ENCODE measurements at regions not wholly inside any gene's neighbourhood (a gene's known extent, or its start where the extent isn't known, plus 50 kb on each side); places are given as distances from the start of the nearest gene placed in this dataset.

DNA sequence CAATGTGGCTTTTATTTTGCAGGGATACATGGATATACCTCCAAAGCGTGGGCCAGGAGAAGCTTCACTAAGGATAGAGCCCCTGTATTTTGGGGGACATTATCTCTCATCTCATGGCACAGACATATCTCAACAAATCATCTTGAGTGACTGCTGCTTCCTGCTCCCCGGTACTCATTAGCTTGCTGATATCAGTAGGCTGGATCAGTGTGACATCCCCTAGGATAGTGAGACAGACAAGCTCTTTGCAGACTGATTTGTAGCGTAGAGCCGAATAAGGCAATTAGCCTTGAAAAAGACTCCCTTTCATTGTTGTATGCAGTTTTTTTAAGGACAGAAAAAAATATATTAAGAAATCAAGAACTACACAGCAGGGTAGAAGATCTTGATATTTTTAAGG, 237.7 kb upstream of the CDH9 start:
- no peak for DNase-seq (ENCODE audit: insufficient read length, low spot score)
- FAIRE-seq: no peak

GRCh38 chr5:27275345-27275744, 237.0 kb upstream of the CDH9 start:
- DNase-seq (ENCODE audit: insufficient read length, low spot score): no peak
- no peak for FAIRE-seq

- FAIRE-seq (peak; percentile 4), DNase-seq (ENCODE audit: insufficient read length, low spot score) (no peak)
Observed at GRCh38 chr5:27269766-27270165, 231.4 kb upstream of the CDH9 start.

- no peak for DNase-seq (ENCODE audit: insufficient read length, low spot score)
- FAIRE-seq: peak; percentile 54
Observed at GRCh38 chr5:27267209-27267824, 228.9 kb upstream of the CDH9 start.

GRCh38 chr5:27266184-27266583, 227.8 kb upstream of the CDH9 start:
- DNase-seq (ENCODE audit: insufficient read length, low spot score) (no peak), FAIRE-seq (peak; percentile 72)

- FAIRE-seq (peak; percentile 80), DNase-seq (ENCODE audit: insufficient read length, low spot score) (no peak)
Observed at GRCh38 chr5:27257696-27258095, 219.3 kb upstream of the CDH9 start.

DNA sequence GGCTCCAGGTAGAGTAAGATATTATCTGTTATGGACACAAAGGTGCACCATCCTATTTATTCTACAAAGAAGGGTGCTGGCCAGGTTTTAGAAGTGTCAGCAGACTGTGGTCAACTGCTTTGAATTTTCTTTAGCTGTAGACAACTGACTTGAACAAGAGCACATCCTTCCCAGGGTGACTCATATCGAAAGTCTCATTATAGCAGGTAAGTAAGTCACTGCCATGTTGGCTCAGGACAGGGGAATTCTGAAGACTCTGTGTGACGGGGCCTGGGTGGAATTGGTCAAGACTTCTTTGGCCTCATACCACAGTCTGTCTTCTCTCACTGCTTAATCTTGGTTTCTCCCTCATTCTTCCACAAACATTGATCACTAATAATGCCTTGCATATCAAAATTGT, 214.5 kb upstream of the CDH9 start:
- no peak for DNase-seq (ENCODE audit: insufficient read length, low spot score)
- FAIRE-seq: no peak

- DNase-seq (ENCODE audit: insufficient read length, low spot score) (no peak), FAIRE-seq (peak; percentile 93)
Observed at GRCh38 chr5:27242258-27242626, 203.9 kb upstream of the CDH9 start.

DNA sequence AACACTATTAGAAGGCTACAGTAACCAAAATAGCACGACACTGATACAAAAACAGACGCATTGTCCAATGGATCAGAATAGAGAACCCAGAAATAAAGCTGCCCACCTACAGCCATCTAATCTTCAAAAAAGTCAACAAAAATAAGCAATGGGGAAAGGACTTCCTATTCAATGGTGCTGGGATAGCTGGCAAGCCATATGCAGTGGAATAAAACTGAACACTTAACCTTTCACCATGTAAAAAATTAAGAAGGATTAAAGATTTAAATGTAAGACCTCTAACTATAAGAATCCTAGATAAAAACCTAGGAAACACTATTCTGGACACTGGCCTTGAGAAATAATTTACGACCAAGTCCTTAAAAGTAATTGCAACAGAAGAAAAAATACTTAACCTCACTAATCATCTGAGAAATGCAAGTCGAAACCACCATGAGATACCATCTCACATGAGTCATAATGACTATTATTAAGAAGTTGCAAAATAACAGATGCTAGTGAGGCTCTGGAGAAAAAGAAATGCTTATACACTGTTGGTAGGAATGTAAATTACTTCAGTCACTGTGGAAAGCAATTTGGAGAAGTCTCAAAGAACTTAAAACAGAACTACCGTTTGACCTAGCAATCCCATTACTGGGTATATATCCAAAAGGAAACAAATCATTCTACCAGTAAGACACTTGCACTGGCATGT, 203.3 kb upstream of the CDH9 start:
- DNase-seq (ENCODE audit: insufficient read length, low spot score) (peak; percentile 29), FAIRE-seq (no peak)

DNA sequence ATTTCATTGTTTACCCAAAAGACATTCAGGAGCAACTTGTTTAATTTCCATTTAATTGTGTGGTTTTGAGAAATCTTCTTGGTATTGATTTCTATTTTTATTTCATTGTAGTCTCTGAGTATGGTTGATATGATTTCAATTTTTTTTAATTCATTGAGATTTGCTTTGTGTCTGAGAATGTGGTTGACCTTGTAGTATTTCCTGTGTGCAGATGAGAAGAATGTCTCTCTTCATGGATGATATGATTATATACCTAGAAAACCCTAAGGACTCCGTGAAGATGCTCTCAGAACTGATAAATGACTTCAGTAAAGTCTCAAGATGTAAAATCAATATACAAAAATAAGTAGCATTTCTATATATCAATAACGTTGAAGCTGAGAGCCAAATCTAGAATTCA, 202.4 kb upstream of the CDH9 start:
- DNase-seq (ENCODE audit: insufficient read length, low spot score) (no peak), FAIRE-seq (no peak)

GRCh38 chr5:27234916-27235315, 196.5 kb upstream of the CDH9 start:
- no peak for DNase-seq (ENCODE audit: insufficient read length, low spot score)
- peak; percentile 13 for FAIRE-seq

DNA sequence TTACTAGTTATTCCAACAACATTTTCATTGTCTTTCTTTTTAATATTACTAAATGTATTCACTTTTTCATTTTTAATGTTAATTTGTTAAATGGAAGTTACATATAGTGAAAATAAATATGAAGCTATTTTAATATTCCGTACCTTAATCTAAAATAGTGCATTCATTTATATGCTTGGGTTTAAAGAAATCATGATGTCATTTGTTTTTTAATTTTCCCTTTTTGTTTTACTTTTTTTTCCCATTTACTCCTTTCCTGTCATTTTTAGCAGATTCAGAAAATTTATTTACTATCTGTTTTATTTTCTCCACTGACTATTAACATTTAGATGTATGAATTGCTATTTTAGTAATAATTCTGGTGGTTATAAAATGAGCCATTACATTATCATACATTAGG, 183.0 kb upstream of the CDH9 start:
- FAIRE-seq (no peak), DNase-seq (ENCODE audit: insufficient read length, low spot score) (no peak)

DNA sequence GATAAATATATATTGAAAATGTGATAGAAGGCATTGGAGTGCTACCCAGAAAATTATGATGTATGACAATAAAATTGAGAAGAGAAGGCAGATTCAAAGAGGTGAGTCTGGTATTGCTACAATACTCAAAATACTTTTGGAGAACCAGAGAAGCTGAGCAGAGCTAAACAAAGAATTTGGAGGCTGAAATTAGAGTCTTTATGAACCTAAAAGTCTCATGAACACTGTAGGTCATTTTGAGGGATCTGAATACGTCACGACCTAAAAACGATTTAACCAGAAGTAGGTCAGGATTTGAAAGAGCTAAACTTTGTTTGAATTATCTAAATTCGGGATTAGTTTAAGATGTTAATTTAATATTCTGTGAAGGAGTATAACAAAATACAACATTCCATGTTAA, 182.4 kb upstream of the CDH9 start:
- DNase-seq (ENCODE audit: insufficient read length, low spot score) (no peak), FAIRE-seq (no peak)

- FAIRE-seq: no peak
- no peak for DNase-seq (ENCODE audit: insufficient read length, low spot score)
Observed at GRCh38 chr5:27217977-27218376, 179.6 kb upstream of the CDH9 start.

DNA sequence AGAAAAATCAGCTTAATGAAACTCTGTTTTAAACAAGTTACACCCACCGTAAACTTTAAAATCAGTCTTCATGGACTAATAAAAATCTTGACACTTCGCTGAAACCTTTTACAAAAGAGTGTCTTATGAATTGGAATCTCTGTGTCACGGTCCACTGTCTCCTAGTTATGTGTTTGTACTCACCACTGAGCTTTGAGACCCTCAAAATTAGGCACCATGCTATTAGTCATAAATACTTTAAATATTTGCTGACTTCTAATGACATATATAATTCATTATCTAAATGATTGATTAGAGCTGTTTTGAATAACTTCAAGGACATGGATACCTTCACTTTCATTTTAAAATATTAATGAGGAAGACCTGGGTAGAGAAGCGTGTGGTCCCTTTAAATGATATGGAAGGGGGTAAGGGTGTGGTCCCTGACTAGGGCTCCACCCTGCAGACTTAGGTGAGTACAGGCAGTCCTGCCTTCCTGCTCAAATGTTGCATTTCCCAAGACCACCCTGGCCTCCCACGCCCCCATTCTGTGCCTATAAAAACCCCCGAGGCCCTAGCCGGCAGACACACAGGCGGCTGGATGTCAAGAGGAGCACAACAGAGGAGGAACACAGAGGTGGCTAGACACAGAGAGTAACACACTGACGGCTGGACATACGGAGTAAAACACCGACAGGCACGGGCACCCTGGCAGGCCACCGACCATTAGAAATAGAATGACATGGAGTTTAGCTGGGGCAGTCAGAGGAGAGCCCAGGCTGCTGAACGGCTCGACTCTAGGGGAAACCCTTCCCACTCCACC, 179.0 kb upstream of the CDH9 start:
- FAIRE-seq (no peak), DNase-seq (ENCODE audit: insufficient read length, low spot score) (no peak)

- FAIRE-seq: no peak
- no peak for DNase-seq (ENCODE audit: insufficient read length, low spot score)
Observed at GRCh38 chr5:27216367-27216950, 178.1 kb upstream of the CDH9 start.

DNA sequence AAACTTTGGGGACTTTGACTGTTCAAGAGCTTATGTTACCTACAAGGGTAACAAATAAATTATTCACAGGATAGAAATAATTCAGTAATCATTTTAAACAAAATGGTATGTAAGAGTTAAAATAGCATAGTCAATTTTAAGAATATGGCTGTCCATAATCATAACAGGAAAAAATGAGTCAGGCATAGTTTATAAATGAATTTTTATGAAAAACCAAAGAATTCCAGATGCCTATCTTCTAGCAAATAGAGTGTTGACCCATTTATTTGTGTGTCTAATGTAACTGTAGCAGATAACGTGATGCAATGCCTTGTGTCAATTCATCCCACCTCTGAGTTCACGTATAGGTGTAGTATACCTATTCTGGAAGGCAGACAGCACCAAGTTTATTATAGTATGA, 169.7 kb upstream of the CDH9 start:
- FAIRE-seq: peak; percentile 20
- no peak for DNase-seq (ENCODE audit: insufficient read length, low spot score)

- DNase-seq (ENCODE audit: insufficient read length, low spot score) (peak; percentile 36), FAIRE-seq (no peak)
Observed at GRCh38 chr5:27191786-27192510, 153.6 kb upstream of the CDH9 start.

GRCh38 chr5:27172693-27173092, 134.3 kb upstream of the CDH9 start:
- DNase-seq (ENCODE audit: insufficient read length, low spot score) (no peak), FAIRE-seq (peak; percentile 83)

- FAIRE-seq: no peak
- no peak for DNase-seq (ENCODE audit: insufficient read length, low spot score)
Observed at GRCh38 chr5:27171761-27172261, 133.4 kb upstream of the CDH9 start.

DNA sequence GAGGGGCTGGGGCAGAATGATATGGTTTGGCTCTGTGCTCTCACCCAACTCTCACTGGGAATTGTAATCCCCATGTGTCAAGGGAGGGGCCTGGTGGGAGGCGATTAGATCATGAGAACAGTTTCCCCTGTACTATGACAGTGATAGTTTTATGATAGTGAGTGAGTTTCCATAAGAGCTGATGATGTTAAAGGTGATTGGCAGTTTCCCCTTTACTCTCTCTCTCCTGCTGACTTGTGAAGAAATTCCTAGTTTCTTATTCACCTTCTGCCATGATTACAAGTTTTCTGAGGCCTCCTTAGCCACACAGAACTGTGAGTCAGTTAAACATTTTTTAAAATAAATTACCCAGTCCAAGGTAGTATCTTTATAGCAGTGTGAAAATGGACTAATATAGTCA, 120.4 kb upstream of the CDH9 start:
- no peak for FAIRE-seq
- no peak for DNase-seq (ENCODE audit: insufficient read length, low spot score)
